ENCODE measurements at regions not wholly inside any gene's neighbourhood (a gene's known extent, or its start where the extent isn't known, plus 50 kb on each side); places are given as distances from the start of the nearest gene placed in this dataset.

DNA sequence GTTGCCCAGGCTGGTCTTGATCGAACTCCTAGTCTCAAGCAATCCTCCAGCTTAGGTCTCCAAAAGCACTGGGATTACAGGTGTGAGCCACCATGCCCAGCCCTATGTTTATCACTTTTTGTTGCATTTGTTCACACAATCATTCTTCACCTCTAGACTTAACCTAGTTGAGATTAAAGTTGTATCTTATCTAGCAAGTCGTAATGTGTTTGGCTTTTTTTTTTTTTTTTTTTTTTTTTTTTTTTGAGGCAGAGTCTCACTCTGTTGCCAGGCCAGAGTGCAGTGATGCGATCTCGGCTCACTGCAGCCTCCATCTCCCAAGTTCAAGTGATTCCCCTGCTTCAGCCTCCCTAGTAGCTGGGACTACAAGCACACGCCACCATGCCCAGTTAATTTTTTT, 90.2 kb upstream of the C9orf72 start:
- TF ChIP-seq, protein P1, sequence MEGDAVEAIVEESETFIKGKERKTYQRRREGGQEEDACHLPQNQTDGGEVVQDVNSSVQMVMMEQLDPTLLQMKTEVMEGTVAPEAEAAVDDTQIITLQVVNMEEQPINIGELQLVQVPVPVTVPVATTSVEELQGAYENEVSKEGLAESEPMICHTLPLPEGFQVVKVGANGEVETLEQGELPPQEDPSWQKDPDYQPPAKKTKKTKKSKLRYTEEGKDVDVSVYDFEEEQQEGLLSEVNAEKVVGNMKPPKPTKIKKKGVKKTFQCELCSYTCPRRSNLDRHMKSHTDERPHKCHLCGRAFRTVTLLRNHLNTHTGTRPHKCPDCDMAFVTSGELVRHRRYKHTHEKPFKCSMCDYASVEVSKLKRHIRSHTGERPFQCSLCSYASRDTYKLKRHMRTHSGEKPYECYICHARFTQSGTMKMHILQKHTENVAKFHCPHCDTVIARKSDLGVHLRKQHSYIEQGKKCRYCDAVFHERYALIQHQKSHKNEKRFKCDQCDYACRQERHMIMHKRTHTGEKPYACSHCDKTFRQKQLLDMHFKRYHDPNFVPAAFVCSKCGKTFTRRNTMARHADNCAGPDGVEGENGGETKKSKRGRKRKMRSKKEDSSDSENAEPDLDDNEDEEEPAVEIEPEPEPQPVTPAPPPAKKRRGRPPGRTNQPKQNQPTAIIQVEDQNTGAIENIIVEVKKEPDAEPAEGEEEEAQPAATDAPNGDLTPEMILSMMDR (IDR thresholded peaks at IDR 0.05): no peak
- TF ChIP-seq POLR2A (IDR thresholded peaks at IDR 0.05): no peak

Data from testis (tissue), 2 donors.